ENCODE measurements at regions not wholly inside any gene's neighbourhood (a gene's known extent, or its start where the extent isn't known, plus 50 kb on each side); places are given as distances from the start of the nearest gene placed in this dataset.

GRCh38 chr1:59034925-59035324 lies 251.1 kb upstream of the JUN start:
- Histone ChIP-seq H3K27ac (ENCODE audit: poor library complexity, severe bottlenecking) (no peak overlapping the region), H3K4me1 (ENCODE audit: insufficient read depth, poor library complexity, severe bottlenecking) (peaks cover 4% of the 10 kb centered on the region), H3K36me3 (ENCODE audit: low read depth) (no peaks in the 10 kb centered on the region), H3K4me3 (ENCODE audit: severe bottlenecking) (no peak overlapping the region), H3K9me3 (ENCODE audit: severe bottlenecking) (no peaks in the 10 kb centered on the region), H3K27me3 (ENCODE audit: insufficient read depth, poor library complexity, severe bottlenecking) (no peaks in the 10 kb centered on the region)
- DNase-seq (ENCODE audit: low spot score): no peak
- no peak for ATAC-seq (ENCODE audit: low read depth)
- no peak for TF ChIP-seq CTCF (IDR thresholded peaks at IDR 0.05; ENCODE audit: poor library complexity, severe bottlenecking)

- TF ChIP-seq CTCF (IDR thresholded peaks at IDR 0.05; ENCODE audit: poor library complexity, severe bottlenecking): no peak
- ATAC-seq (ENCODE audit: low read depth): no peak
- no peak for DNase-seq (ENCODE audit: low spot score)
Measured at GRCh38 chr1:59039551-59039950, 255.7 kb upstream of the JUN start.

DNA sequence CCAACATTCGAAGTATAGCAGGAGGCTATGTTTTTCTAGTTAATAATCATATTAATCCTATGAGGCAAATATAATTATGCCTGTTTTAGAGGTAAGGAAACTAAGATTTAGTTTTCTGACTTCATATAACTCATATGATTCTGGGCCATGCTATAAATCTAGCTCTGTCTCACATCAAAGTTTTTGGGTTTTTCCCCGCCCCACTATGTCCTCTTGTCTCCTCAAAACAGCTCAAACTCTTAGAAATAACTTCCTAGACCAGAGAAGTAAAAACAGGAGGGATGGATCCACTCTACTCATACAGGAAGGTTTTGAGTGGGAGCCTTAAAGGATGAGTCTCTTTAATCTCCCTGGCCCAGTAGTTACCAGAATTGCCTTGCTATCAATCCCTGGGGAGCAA lies 256.4 kb upstream of the FGGY start:
- TF ChIP-seq CTCF (IDR thresholded peaks at IDR 0.05; ENCODE audit: poor library complexity, severe bottlenecking): no peak
- Histone ChIP-seq H3K27ac (ENCODE audit: poor library complexity, severe bottlenecking) (no peak overlapping the region), H3K36me3 (ENCODE audit: low read depth) (no peaks in the 10 kb centered on the region), H3K27me3 (ENCODE audit: insufficient read depth, poor library complexity, severe bottlenecking) (no peaks in the 10 kb centered on the region), H3K9me3 (ENCODE audit: severe bottlenecking) (no peaks in the 10 kb centered on the region), H3K4me1 (ENCODE audit: insufficient read depth, poor library complexity, severe bottlenecking) (peaks cover 13% of the 10 kb centered on the region), H3K4me3 (ENCODE audit: severe bottlenecking) (no peak overlapping the region)
- DNase-seq (ENCODE audit: low spot score) (no peak), ATAC-seq (ENCODE audit: low read depth) (no peak)

More at GRCh38 chr1:59039551-59039950, 255.7 kb upstream of the JUN start:
- no peaks in the 10 kb centered on the region for H3K9me3 ChIP-seq (ENCODE audit: severe bottlenecking)
- H3K27ac ChIP-seq (ENCODE audit: poor library complexity, severe bottlenecking): no peak overlapping the region
- H3K27me3 ChIP-seq (ENCODE audit: insufficient read depth, poor library complexity, severe bottlenecking): no peaks in the 10 kb centered on the region
- no peaks in the 10 kb centered on the region for H3K36me3 ChIP-seq (ENCODE audit: low read depth)
- H3K4me1 ChIP-seq (ENCODE audit: insufficient read depth, poor library complexity, severe bottlenecking): peaks cover 13% of the 10 kb centered on the region
- H3K4me3 ChIP-seq (ENCODE audit: severe bottlenecking): no peak overlapping the region

- no peaks in the 10 kb centered on the region for H3K36me3 ChIP-seq (ENCODE audit: low read depth)
- TF ChIP-seq CTCF (IDR thresholded peaks at IDR 0.05; ENCODE audit: poor library complexity, severe bottlenecking): peak; percentile 19
- H3K4me1 ChIP-seq (ENCODE audit: insufficient read depth, poor library complexity, severe bottlenecking): peaks cover 13% of the 10 kb centered on the region
- H3K27me3 ChIP-seq (ENCODE audit: insufficient read depth, poor library complexity, severe bottlenecking): no peaks in the 10 kb centered on the region
- DNase-seq (ENCODE audit: low spot score) (no peak), ATAC-seq (ENCODE audit: low read depth) (peak; percentile 20; the same call in 1 of the 3 replicates)
- H3K4me3 ChIP-seq (ENCODE audit: severe bottlenecking): no peak overlapping the region
- peak overlapping the region; percentile 38 for H3K27ac ChIP-seq (ENCODE audit: poor library complexity, severe bottlenecking)
- H3K9me3 ChIP-seq (ENCODE audit: severe bottlenecking): no peaks in the 10 kb centered on the region
Measured at GRCh38 chr1:59041646-59042277, 255.1 kb upstream of the FGGY start.

DNA sequence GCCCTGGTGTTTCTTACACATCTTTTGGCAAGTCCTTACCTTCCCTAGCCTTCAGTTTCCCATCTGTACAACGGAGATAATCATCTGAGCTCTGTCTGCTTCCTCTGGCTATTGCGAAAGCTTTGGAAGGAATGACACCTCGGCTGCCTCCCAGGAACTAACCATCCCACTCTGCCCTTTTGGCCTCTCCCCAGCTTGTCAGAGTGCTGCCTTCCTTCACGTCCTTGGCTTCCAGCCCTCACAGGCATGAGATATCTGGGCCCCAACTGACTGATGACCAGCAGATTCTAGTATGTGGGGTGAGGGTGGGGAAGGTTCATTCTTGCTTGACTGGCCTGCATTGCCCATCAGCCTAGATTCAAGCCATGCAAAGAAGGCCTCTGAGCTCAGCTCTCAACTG lies 253.1 kb upstream of the FGGY start:
- Histone ChIP-seq H3K36me3 (ENCODE audit: low read depth) (no peaks in the 10 kb centered on the region), H3K27me3 (ENCODE audit: insufficient read depth, poor library complexity, severe bottlenecking) (no peaks in the 10 kb centered on the region), H3K4me1 (ENCODE audit: insufficient read depth, poor library complexity, severe bottlenecking) (peaks cover 13% of the 10 kb centered on the region), H3K9me3 (ENCODE audit: severe bottlenecking) (no peaks in the 10 kb centered on the region), H3K27ac (ENCODE audit: poor library complexity, severe bottlenecking) (peak overlapping the region; percentile 49), H3K4me3 (ENCODE audit: severe bottlenecking) (no peak overlapping the region)
- no peak for TF ChIP-seq CTCF (IDR thresholded peaks at IDR 0.05; ENCODE audit: poor library complexity, severe bottlenecking)
- peak; percentile 83 for ATAC-seq (ENCODE audit: low read depth)
- peak; percentile 75 for DNase-seq (ENCODE audit: low spot score)
